ENCODE measurements at regions not wholly inside any gene's neighbourhood (a gene's known extent, or its start where the extent isn't known, plus 50 kb on each side); places are given as distances from the start of the nearest gene placed in this dataset.
A peak's percentile ranks its signal among the peaks of the same experiment; 100 is the strongest.

DNA sequence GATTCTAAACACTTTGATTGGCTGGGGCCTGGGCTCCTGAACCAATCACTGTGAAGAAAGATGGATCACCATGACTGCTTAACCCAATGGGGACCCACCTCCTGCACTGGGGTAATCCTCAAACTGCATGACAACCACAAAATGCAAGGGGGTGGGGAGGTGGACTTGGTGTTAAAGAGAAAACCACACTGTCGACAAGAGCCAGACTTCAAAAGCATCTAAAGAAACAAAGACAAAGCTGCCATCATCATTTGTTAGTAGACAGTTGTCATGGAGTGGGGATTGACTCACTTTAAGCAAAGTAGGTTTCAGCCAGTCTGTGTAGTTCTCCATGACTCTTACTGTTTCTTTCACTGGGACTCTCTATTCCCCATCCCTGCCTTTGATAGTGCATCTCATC, 433.8 kb downstream of the PLPP3 start:
- Histone ChIP-seq H3F3A (ENCODE audit: insufficient read depth) (peaks cover 8% of the 10 kb centered on the region), H3K4me1 (ENCODE audit: insufficient read depth) (no peaks in the 10 kb centered on the region), H3K27ac (no peak overlapping the region), H3K79me2 (ENCODE audit: insufficient read depth) (no peaks in the 10 kb centered on the region), H3K4me2 (ENCODE audit: unreplicated experiment) (no peak overlapping the region), H2AFZ (no peak overlapping the region), H3K27me3 (replicated peaks; ENCODE audit: insufficient read depth) (no peaks in the 10 kb centered on the region), H3K9ac (no peak overlapping the region), H3K9me3 (ENCODE audit: low read depth) (no peaks in the 10 kb centered on the region), H3K36me3 (ENCODE audit: low read depth) (no peaks in the 10 kb centered on the region), H3K9me2 (ENCODE audit: insufficient read depth) (no peaks in the 10 kb centered on the region), H3K4me3 (no peak overlapping the region), H4K20me1 (ENCODE audit: insufficient read depth) (no peaks in the 10 kb centered on the region)
- 14 to 25% methylated on average over 1 of the region's 1 CpG for WGBS, 2 experiments (ENCODE audit: low coverage in 1 of 2, low lambda C conversion rate in 2 of 2, missing lambda C conversion rate in 2 of 2)
- in situ Hi-C loops (cut with MboI), result no loop called here
- DNase-seq, result no peak
- no peak for TF ChIP-seq EZH2phosphoT487 (IDR thresholded peaks at IDR 0.05; ENCODE audit: insufficient read depth, low read depth)
- TF ChIP-seq EZH2 (IDR thresholded peaks at IDR 0.05; ENCODE audit: insufficient read depth, poor library complexity, severe bottlenecking), result no peak

DNA sequence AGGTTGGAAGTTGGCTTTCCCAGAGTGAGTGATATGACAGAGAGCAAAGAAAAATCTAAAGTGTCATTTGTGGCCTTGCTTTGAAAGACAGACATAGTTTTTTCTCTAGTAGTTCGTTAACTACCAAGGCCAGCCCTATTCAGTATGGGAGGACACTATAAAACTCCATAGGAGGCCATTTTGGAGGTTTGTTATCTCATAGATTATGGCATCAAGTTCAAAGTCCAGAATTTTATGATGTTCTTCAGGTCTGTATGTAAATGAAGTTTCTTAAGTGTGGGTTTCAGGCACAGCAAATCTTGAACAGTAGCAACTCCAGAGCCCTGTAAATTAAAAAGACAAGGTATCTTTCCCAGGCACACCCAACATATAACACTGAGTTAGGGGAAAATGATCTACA, 437.1 kb downstream of the PLPP3 start:
- no peaks in the 10 kb centered on the region for H3K27me3 ChIP-seq (replicated peaks; ENCODE audit: insufficient read depth)
- DNase-seq, result no peak
- no peak for TF ChIP-seq EZH2 (IDR thresholded peaks at IDR 0.05; ENCODE audit: insufficient read depth, poor library complexity, severe bottlenecking)
- TF ChIP-seq EZH2phosphoT487 (IDR thresholded peaks at IDR 0.05; ENCODE audit: insufficient read depth, low read depth), result no peak
- H3K9ac ChIP-seq, result no peak overlapping the region
- H3K27ac ChIP-seq, result no peak overlapping the region
- H2AFZ ChIP-seq, result no peak overlapping the region
- H3F3A ChIP-seq (ENCODE audit: insufficient read depth), result peaks cover 8% of the 10 kb centered on the region
- H3K9me3 ChIP-seq (ENCODE audit: low read depth), result no peaks in the 10 kb centered on the region
- in situ Hi-C loops (cut with MboI), result no loop called here
- no peaks in the 10 kb centered on the region for H3K79me2 ChIP-seq (ENCODE audit: insufficient read depth)
- no peaks in the 10 kb centered on the region for H3K9me2 ChIP-seq (ENCODE audit: insufficient read depth)
- H3K4me1 ChIP-seq (ENCODE audit: insufficient read depth), result peaks cover 10% of the 10 kb centered on the region
- 88 to 93% methylated on average over 1 of the region's 1 CpG for WGBS, 2 experiments (ENCODE audit: low coverage in 1 of 2, low lambda C conversion rate in 2 of 2, missing lambda C conversion rate in 2 of 2)
- no peak overlapping the region for H3K4me2 ChIP-seq (ENCODE audit: unreplicated experiment)
- no peaks in the 10 kb centered on the region for H4K20me1 ChIP-seq (ENCODE audit: insufficient read depth)
- no peaks in the 10 kb centered on the region for H3K36me3 ChIP-seq (ENCODE audit: low read depth)
- no peak overlapping the region for H3K4me3 ChIP-seq

DNA sequence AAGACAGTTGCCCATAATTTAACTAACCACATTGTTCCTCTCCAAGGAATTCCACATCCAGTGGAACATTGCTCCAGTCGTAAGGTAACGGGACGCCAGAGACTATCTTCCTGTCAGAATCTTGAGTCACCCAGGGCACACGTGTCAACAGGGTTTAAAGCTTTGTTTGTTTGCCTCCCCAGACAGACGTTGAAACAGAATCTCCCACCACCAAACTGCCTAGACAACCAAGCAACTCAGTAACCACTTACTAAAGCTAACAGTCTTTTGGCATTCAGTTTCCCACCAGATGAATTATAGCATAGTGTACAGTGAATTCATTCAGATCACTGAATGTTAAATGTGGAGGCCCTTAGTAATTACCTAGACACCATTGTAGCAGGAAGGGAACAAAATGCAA, 439.5 kb downstream of the PLPP3 start:
- 84% methylated on average over 5 of the region's 5 CpGs for WGBS, 2 experiments (ENCODE audit: low coverage in 1 of 2, low lambda C conversion rate in 2 of 2, missing lambda C conversion rate in 2 of 2)

DNA sequence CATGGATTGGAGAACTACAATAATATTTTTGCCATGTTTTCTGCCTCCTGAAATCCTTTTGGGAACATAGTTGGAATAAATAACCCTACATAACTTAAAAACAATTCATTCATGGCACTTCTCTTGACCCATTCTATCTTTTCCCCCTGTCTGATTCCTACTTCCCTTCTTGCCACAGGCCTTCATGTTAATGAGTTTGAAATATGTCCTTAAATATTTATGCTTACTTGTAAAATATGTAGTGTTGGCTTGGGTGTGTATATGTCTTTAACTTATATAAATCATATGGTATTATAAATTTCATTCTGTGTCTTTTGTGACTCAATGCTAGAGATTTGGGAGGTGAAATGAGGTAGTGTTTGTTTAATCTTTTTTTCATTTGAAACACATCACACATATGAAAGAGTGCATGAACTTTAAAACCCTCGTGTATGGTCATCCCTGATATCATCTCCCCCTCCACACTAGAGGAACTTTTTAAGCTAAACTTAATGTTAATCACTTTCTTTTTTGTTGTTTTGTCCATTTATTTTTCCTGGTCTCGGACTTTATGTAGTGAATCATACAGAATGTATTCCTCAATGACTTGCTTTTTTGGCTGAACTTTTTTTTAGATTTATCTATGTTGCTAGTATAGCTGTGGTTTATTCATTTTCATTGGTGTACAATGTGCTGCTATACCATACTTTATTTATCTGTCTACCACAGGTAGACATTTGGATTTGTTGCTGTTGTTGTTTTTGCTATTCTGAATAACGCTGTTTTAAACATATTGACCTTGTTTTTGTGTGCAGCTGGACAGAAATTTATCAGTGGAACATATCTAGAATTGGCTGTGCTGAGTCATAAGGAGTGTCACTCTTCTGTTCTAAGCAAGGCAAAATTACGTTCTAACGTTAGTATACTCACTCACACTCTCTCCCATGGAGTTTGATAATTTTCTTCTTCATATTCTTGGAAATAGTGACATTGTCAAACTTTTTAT, 441.6 kb downstream of the PLPP3 start:
- no peaks in the 10 kb centered on the region for H3K36me3 ChIP-seq (ENCODE audit: low read depth)
- peak; percentile 49 for DNase-seq
- H2AFZ ChIP-seq, result no peak overlapping the region
- H3K27me3 ChIP-seq (replicated peaks; ENCODE audit: insufficient read depth), result no peaks in the 10 kb centered on the region
- H3K4me1 ChIP-seq (ENCODE audit: insufficient read depth), result peaks cover 10% of the 10 kb centered on the region
- H3K9me3 ChIP-seq (ENCODE audit: low read depth), result no peaks in the 10 kb centered on the region
- TF ChIP-seq EZH2phosphoT487 (IDR thresholded peaks at IDR 0.05; ENCODE audit: insufficient read depth, low read depth) (no peak), EZH2 (IDR thresholded peaks at IDR 0.05; ENCODE audit: insufficient read depth, poor library complexity, severe bottlenecking) (no peak)
- H3K27ac ChIP-seq, result peak overlapping the region; percentile 25
- in situ Hi-C loops (cut with MboI), result no loop called here
- H3K4me2 ChIP-seq (ENCODE audit: unreplicated experiment), result no peak overlapping the region
- no peaks in the 10 kb centered on the region for H3K79me2 ChIP-seq (ENCODE audit: insufficient read depth)
- WGBS, 2 experiments (ENCODE audit: low coverage in 1 of 2, low lambda C conversion rate in 2 of 2, missing lambda C conversion rate in 2 of 2), result 58 to 60% methylated on average over 5 of the region's 5 CpGs
- no peaks in the 10 kb centered on the region for H4K20me1 ChIP-seq (ENCODE audit: insufficient read depth)
- H3F3A ChIP-seq (ENCODE audit: insufficient read depth), result no peaks in the 10 kb centered on the region
- H3K9ac ChIP-seq, result no peak overlapping the region
- H3K9me2 ChIP-seq (ENCODE audit: insufficient read depth), result no peaks in the 10 kb centered on the region
- H3K4me3 ChIP-seq, result no peak overlapping the region

More for the DNA sequence above, 439.5 kb downstream of the PLPP3 start:
- Histone ChIP-seq H4K20me1 (ENCODE audit: insufficient read depth) (no peaks in the 10 kb centered on the region), H3F3A (ENCODE audit: insufficient read depth) (no peaks in the 10 kb centered on the region), H3K4me1 (ENCODE audit: insufficient read depth) (peaks cover 10% of the 10 kb centered on the region), H3K36me3 (ENCODE audit: low read depth) (no peaks in the 10 kb centered on the region), H2AFZ (no peak overlapping the region), H3K27ac (no peak overlapping the region), H3K4me2 (ENCODE audit: unreplicated experiment) (no peak overlapping the region), H3K9me2 (ENCODE audit: insufficient read depth) (no peaks in the 10 kb centered on the region), H3K27me3 (replicated peaks; ENCODE audit: insufficient read depth) (no peaks in the 10 kb centered on the region), H3K4me3 (no peak overlapping the region), H3K79me2 (ENCODE audit: insufficient read depth) (no peaks in the 10 kb centered on the region), H3K9ac (no peak overlapping the region), H3K9me3 (ENCODE audit: low read depth) (no peaks in the 10 kb centered on the region)
- no peak for TF ChIP-seq EZH2phosphoT487 (IDR thresholded peaks at IDR 0.05; ENCODE audit: insufficient read depth, low read depth)
- TF ChIP-seq EZH2 (IDR thresholded peaks at IDR 0.05; ENCODE audit: insufficient read depth, poor library complexity, severe bottlenecking), result no peak
- no peak for DNase-seq
- in situ Hi-C loops (cut with MboI), result no loop called here
